HL-60 (cell line): ENCODE measurements at regions not wholly inside any gene's neighbourhood (a gene's known extent, or its start where the extent isn't known, plus 50 kb on each side); places are given as distances from the start of the nearest gene placed in this dataset.

Source experiments
- GABPA ChIP-seq: IDR thresholded peaks from 2 replicates; pipeline ENCODE4 v1.6.1; 2012; ENCODE audit warnings: low read depth
- REST ChIP-seq: IDR thresholded peaks from 2 replicates; pipeline ENCODE4 v1.6.1; 2012; ENCODE audit warnings: low read depth; ENCODE audit not compliant: insufficient replicate concordance
- TF ChIP-seq, protein P1 (sequence below): IDR thresholded peaks from one replicate; pipeline ENCODE4 v1.5.1; 2011; ENCODE audit warnings: low read length, control low read depth, inconsistent platforms; ENCODE audit not compliant: insufficient read depth

- TF ChIP-seq REST (no peak), GABPA (no peak)
- TF ChIP-seq, protein P1, sequence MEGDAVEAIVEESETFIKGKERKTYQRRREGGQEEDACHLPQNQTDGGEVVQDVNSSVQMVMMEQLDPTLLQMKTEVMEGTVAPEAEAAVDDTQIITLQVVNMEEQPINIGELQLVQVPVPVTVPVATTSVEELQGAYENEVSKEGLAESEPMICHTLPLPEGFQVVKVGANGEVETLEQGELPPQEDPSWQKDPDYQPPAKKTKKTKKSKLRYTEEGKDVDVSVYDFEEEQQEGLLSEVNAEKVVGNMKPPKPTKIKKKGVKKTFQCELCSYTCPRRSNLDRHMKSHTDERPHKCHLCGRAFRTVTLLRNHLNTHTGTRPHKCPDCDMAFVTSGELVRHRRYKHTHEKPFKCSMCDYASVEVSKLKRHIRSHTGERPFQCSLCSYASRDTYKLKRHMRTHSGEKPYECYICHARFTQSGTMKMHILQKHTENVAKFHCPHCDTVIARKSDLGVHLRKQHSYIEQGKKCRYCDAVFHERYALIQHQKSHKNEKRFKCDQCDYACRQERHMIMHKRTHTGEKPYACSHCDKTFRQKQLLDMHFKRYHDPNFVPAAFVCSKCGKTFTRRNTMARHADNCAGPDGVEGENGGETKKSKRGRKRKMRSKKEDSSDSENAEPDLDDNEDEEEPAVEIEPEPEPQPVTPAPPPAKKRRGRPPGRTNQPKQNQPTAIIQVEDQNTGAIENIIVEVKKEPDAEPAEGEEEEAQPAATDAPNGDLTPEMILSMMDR: no peak
Measured at GRCh38 chr17:53090770-53091169, 732.0 kb upstream of the KIF2B start.
